ENCODE measurements at regions not wholly inside any gene's neighbourhood (a gene's known extent, or its start where the extent isn't known, plus 50 kb on each side); places are given as distances from the start of the nearest gene placed in this dataset.

DNA sequence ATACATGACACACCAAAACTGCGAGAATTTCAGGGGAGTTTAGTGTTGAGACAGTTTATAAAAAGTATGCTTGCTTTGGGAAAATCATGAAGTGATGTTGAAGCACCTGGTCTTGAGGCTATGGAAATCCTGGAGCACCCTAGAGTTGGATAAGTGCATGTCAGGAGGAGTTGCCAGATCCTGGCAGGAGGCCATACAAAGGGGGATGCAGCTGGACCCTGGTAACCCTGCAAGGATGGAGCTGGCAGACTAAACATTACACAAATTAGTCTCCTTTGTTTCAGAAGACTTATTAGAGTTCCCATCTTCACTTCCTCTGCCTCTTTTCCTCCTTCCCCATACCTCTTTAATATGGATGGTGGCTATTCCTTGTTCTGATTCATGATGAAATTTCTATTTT, 907.0 kb downstream of the BCL11B start:
- WGBS, 3 donors, result 36 to 49% (median 48%) methylated on average over 1 of the region's 1 CpG
- no peak overlapping the region for H3K4me3 ChIP-seq

DNA sequence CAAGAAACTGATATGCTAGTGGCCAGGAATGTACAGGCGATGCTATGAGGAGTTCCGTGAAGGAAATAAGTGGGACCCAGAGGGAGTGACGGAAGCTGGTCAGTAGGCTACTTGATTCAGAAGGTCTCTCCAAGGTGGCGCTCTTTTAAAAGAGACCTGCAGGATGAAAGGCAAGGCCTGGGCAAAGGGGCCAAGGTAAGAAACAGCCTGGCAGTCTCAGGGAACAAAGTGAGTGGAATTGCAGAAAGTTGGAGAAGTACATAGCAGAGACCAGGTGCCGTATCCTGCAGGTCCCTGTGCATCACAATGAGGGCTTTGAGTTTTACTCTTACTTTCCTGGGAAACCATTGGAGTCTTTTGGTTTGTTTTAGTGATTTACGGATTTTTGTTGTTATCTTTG, 905.6 kb downstream of the BCL11B start:
- H3K4me1 ChIP-seq, result no peaks in the 10 kb centered on the region
- no peaks in the 10 kb centered on the region for H3K36me3 ChIP-seq (ENCODE audit: insufficient read depth in 1 of 2, low read depth in 1 of 2)
- no peak for ATAC-seq
- intact Hi-C loops (cut with DNase I), result no loop called here
- H3K9me3 ChIP-seq, result no peaks in the 10 kb centered on the region
- peaks cover 0 to 5% (median 0%) of the 10 kb centered on the region in 3 donors for H3K27me3 ChIP-seq (ENCODE audit: insufficient read depth in 3 of 3, low read length in 2 of 3)
- no peak overlapping the region for H3K4me3 ChIP-seq
- WGBS, 3 donors, result 91 to 93% (median 92%) methylated on average over 6 of the region's 6 CpGs
- no peak for DNase-seq
- H3K27ac ChIP-seq, result no peak overlapping the region
- no peak for TF ChIP-seq CTCF (IDR thresholded peaks at IDR 0.05)

More for the DNA sequence above, 907.0 kb downstream of the BCL11B start:
- no peak for DNase-seq
- H3K4me1 ChIP-seq, result no peaks in the 10 kb centered on the region
- H3K27ac ChIP-seq, result no peak overlapping the region
- ATAC-seq, result no peak
- no peaks in the 10 kb centered on the region for H3K36me3 ChIP-seq (ENCODE audit: insufficient read depth in 1 of 2, low read depth in 1 of 2)
- intact Hi-C loops (cut with DNase I), result no loop called here
- H3K27me3 ChIP-seq (ENCODE audit: insufficient read depth in 3 of 3, low read length in 2 of 3), result no peaks in the 10 kb centered on the region
- H3K9me3 ChIP-seq, result no peaks in the 10 kb centered on the region
- no peak for TF ChIP-seq CTCF (IDR thresholded peaks at IDR 0.05)

GRCh38 chr14:98368221-98368620, 903.8 kb downstream of the BCL11B start:
- Histone ChIP-seq H3K27me3 (ENCODE audit: insufficient read depth in 3 of 3, low read length in 2 of 3) (peaks cover 0 to 5% (median 0%) of the 10 kb centered on the region in 3 donors), H3K9me3 (no peaks in the 10 kb centered on the region), H3K4me3 (no peak overlapping the region), H3K27ac (no peak overlapping the region), H3K4me1 (no peaks in the 10 kb centered on the region), H3K36me3 (ENCODE audit: insufficient read depth in 1 of 2, low read depth in 1 of 2) (no peaks in the 10 kb centered on the region)
- WGBS, 3 donors, result 18 to 68% (median 50%) methylated on average over 1 of the region's 1 CpG
- ATAC-seq (no peak), DNase-seq (no peak)
- intact Hi-C loops (cut with DNase I), result no loop called here
- no peak for TF ChIP-seq CTCF (IDR thresholded peaks at IDR 0.05)

- intact Hi-C loops (cut with DNase I), result no loop called here
- H3K27ac ChIP-seq, result no peak overlapping the region
- peaks cover 0 to 5% (median 0%) of the 10 kb centered on the region in 3 donors for H3K27me3 ChIP-seq (ENCODE audit: insufficient read depth in 3 of 3, low read length in 2 of 3)
- WGBS, 3 donors, result 79 to 93% (median 85%) methylated on average over 3 of the region's 3 CpGs
- H3K4me3 ChIP-seq, result no peak overlapping the region
- no peak for TF ChIP-seq CTCF (IDR thresholded peaks at IDR 0.05)
- ATAC-seq, result no peak
- DNase-seq, result no peak
- H3K4me1 ChIP-seq, result no peaks in the 10 kb centered on the region
- H3K36me3 ChIP-seq (ENCODE audit: insufficient read depth in 1 of 2, low read depth in 1 of 2), result no peaks in the 10 kb centered on the region
- no peaks in the 10 kb centered on the region for H3K9me3 ChIP-seq
Observed at GRCh38 chr14:98368916-98369315, 903.1 kb downstream of the BCL11B start.

- DNase-seq (no peak), ATAC-seq (no peak)
- peaks cover 0 to 5% (median 0%) of the 10 kb centered on the region in 3 donors for H3K27me3 ChIP-seq (ENCODE audit: insufficient read depth in 3 of 3, low read length in 2 of 3)
- no peaks in the 10 kb centered on the region for H3K4me1 ChIP-seq
- no peaks in the 10 kb centered on the region for H3K9me3 ChIP-seq
- 66 to 70% (median 69%) methylated on average over 2 of the region's 2 CpGs for WGBS, 3 donors
- no peaks in the 10 kb centered on the region for H3K36me3 ChIP-seq (ENCODE audit: insufficient read depth in 1 of 2, low read depth in 1 of 2)
- intact Hi-C loops (cut with DNase I), result no loop called here
- H3K27ac ChIP-seq, result no peak overlapping the region
- no peak overlapping the region for H3K4me3 ChIP-seq
- no peak for TF ChIP-seq CTCF (IDR thresholded peaks at IDR 0.05)
Observed at GRCh38 chr14:98369344-98369743, 902.7 kb downstream of the BCL11B start.

Data from psoas muscle (tissue), 7 donors.